ENCODE measurements at regions not wholly inside any gene's neighbourhood (a gene's known extent, or its start where the extent isn't known, plus 50 kb on each side); places are given as distances from the start of the nearest gene placed in this dataset.

- TF ChIP-seq, protein P1, sequence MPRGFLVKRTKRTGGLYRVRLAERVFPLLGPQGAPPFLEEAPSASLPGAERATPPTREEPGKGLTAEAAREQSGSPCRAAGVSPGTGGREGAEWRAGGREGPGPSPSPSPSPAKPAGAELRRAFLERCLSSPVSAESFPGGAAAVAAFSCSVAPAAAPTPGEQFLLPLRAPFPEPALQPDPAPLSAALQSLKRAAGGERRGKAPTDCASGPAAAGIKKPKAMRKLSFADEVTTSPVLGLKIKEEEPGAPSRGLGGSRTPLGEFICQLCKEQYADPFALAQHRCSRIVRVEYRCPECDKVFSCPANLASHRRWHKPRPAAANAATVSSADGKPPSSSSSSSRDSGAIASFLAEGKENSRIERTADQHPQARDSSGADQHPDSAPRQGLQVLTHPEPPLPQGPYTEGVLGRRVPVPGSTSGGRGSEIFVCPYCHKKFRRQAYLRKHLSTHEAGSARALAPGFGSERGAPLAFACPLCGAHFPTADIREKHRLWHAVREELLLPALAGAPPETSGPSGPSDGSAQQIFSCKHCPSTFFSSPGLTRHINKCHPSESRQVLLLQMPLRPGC (tag by site-specific recombination; IDR thresholded peaks at IDR 0.05), result no peak
- TF ChIP-seq ZNF121 (tag by site-specific recombination; IDR thresholded peaks at IDR 0.05) (no peak), ZNF449 (tag by site-specific recombination; IDR thresholded peaks at IDR 0.05) (no peak), CTCF (tag by site-specific recombination; IDR thresholded peaks at IDR 0.05) (no peak), ZNF692 (tag by site-specific recombination; IDR thresholded peaks at IDR 0.05) (no peak), ZNF138 (tag by site-specific recombination; IDR thresholded peaks at IDR 0.05; ENCODE audit: borderline replicate concordance) (no peak), IKZF3 (tag by site-specific recombination; IDR thresholded peaks at IDR 0.05) (no peak), ZSCAN18 (tag by site-specific recombination; IDR thresholded peaks at IDR 0.05) (no peak), ZNF146 (tag by site-specific recombination; IDR thresholded peaks at IDR 0.05) (no peak), YY1 (tag by site-specific recombination; IDR thresholded peaks at IDR 0.05) (no peak), ZNF654 (tag by site-specific recombination; IDR thresholded peaks at IDR 0.05; ENCODE audit: low read depth) (no peak), ZNF561 (tag by site-specific recombination; IDR thresholded peaks at IDR 0.05; ENCODE audit: borderline replicate concordance) (no peak)
- TF ChIP-seq, protein P2, sequence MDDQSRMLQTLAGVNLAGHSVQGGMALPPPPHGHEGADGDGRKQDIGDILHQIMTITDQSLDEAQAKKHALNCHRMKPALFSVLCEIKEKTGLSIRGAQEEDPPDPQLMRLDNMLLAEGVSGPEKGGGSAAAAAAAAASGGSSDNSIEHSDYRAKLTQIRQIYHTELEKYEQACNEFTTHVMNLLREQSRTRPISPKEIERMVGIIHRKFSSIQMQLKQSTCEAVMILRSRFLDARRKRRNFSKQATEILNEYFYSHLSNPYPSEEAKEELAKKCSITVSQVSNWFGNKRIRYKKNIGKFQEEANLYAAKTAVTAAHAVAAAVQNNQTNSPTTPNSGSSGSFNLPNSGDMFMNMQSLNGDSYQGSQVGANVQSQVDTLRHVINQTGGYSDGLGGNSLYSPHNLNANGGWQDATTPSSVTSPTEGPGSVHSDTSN (CRISPR knock-in tag; IDR thresholded peaks at IDR 0.05), result no peak
Measured at GRCh38 chr6:109896341-109896740, 81.8 kb upstream of the GPR6 start.

Data from HEK293 (cell line).